K562 (cell line): ENCODE measurements at regions not wholly inside any gene's neighbourhood (a gene's known extent, or its start where the extent isn't known, plus 50 kb on each side); places are given as distances from the start of the nearest gene placed in this dataset.

Experiments
- ATAC-seq: fragments of 200-7000 bp; cut with Tn5 transposase; 3 replicates; pipeline ENCODE4 v1.9.1; 2020; ENCODE audit warnings: moderate library complexity
- BruUV-seq: library from RNA; stranded (reverse); fragments of 400-500 nt; replicated peaks from 2 replicates; lab custom pipeline; 2021; lab: Mats Ljungman, UMichigan
- CTCF ChIA-PET: fragments of 300-600 bp; formaldehyde crosslinking; extraction: SDS; loops from one replicate; lab custom pipeline; 2021; ENCODE audit warnings: low intra/inter-chr PET ratio; lab: Yijun Ruan, JAX
- POLR2A ChIA-PET: fragments of 300-600, 350-650 bp; sonication (Branson Sonifier 250); formaldehyde crosslinking; extraction: SDS; loops from one replicate; lab custom pipeline; 2021; ENCODE audit warnings: antibody characterized with exemption, inconsistent platforms; lab: Yijun Ruan, JAX
- DNase-seq, 4 experiments: peaks; one replicate each; pipeline versions ENCODE4 v3.0.0 to v3.0.0-alpha.2; 2011 to 2018; ENCODE audit warnings: low spot score in 3 of 4, mixed read lengths in 3 of 4; ENCODE audit errors: extremely low read depth in 1 of 4
- FAIRE-seq: peaks from 2 replicates; lab custom pipeline; 2011; peaks lifted over from hg19 to GRCh38; lab: Jason Lieb, UNC
- H2AFZ ChIP-seq: 2 replicates; pipeline ENCODE4 v1.6.0; 2011; ENCODE audit warnings: low read depth, low read length, control low read depth, inconsistent platforms
- H3K27ac ChIP-seq: fragments of 200-600 bp; 3 replicates; pipeline ENCODE4 v1.8.0; 2011; ENCODE audit warnings: low read depth, mild to moderate bottlenecking, control low read depth, inconsistent platforms, low read length, moderate library complexity, mixed read lengths; ENCODE audit errors: extremely low read depth
- H3K27me3 ChIP-seq, 2 experiments: fragments of 300-600 bp in 1 of 2; 2 replicates in 1 of 2; 3 replicates in 1 of 2; pipeline versions ENCODE4 v1.6.0 to v1.8.0; 2011; ENCODE audit warnings: inconsistent platforms in 2 of 2, low read length in 2 of 2, mild to moderate bottlenecking in 1 of 2, mixed read lengths in 1 of 2, moderate library complexity in 1 of 2; ENCODE audit not compliant: control insufficient read depth in 2 of 2, insufficient read depth in 2 of 2
- H3K36me3 ChIP-seq: fragments of 300-600 bp; 3 replicates; pipeline ENCODE4 v1.8.0; 2011; ENCODE audit warnings: mild to moderate bottlenecking, low read length, inconsistent platforms; ENCODE audit not compliant: control insufficient read depth, insufficient read depth
- H3K4me1 ChIP-seq, 2 experiments: fragments of 200-600 bp in 1 of 2; replicated peaks in 1 of 2; 2 replicates in 1 of 2; 3 replicates in 1 of 2; pipeline versions ENCODE4 v1.5.1 to v1.8.0; 2011; ENCODE audit warnings: inconsistent platforms in 2 of 2, low read length in 2 of 2, mild to moderate bottlenecking in 1 of 2, mixed read lengths in 1 of 2, moderate library complexity in 1 of 2; ENCODE audit not compliant: control insufficient read depth in 2 of 2, insufficient read depth in 2 of 2
- H3K4me2 ChIP-seq: 2 replicates; pipeline ENCODE4 v1.6.1; 2011; ENCODE audit warnings: low read length, control low read depth, inconsistent platforms, mixed read lengths; ENCODE audit not compliant: insufficient read depth
- H3K4me3 ChIP-seq: fragments of 200-600 bp; sonication (generic), shearing (Covaris generic); 2 replicates; pipeline ENCODE4 v1.5.1; 2016; ENCODE audit warnings: control low read depth, inconsistent platforms
- H3K79me2 ChIP-seq: fragments of 200-600 bp; 3 replicates; pipeline ENCODE4 v1.8.0; 2011; ENCODE audit warnings: low read length, inconsistent platforms; ENCODE audit not compliant: control insufficient read depth, insufficient read depth
- H3K9ac ChIP-seq, 2 experiments: 2 replicates each; pipeline versions ENCODE4 v1.6.0 to v1.6.1; 2011; ENCODE audit warnings: low read depth in 2 of 2, low read length in 2 of 2, control low read depth in 1 of 2, inconsistent platforms in 1 of 2, mild to moderate bottlenecking in 1 of 2, mixed read lengths in 1 of 2; ENCODE audit not compliant: insufficient read depth in 1 of 2
- H3K9me1 ChIP-seq: one replicate; pipeline ENCODE4 v1.6.0; 2011; ENCODE audit warnings: inconsistent platforms, mild to moderate bottlenecking, low read length, moderate library complexity; ENCODE audit not compliant: control insufficient read depth, insufficient read depth
- H3K9me3 ChIP-seq: replicated peaks from 2 replicates; pipeline ENCODE4 v1.5.1; 2011; ENCODE audit warnings: low read depth, low read length, inconsistent platforms; ENCODE audit not compliant: control insufficient read depth, insufficient read depth
- H4K20me1 ChIP-seq: replicated peaks from 2 replicates; pipeline ENCODE4 v1.6.1; 2011; ENCODE audit warnings: low read length, inconsistent platforms, mixed read lengths; ENCODE audit not compliant: control insufficient read depth, insufficient read depth
- BRD4 ChIP-seq: fragments of 200-600 bp; sonication (generic); IDR thresholded peaks from 2 replicates; pipeline ENCODE4 v1.6.1; 2017; ENCODE audit warnings: inconsistent platforms
- IRF2 ChIP-seq: sonication (generic); formaldehyde crosslinking; IDR thresholded peaks from 2 replicates; pipeline ENCODE4 v1.8.1; 2022; ENCODE audit warnings: mild to moderate bottlenecking, missing genetic modification reagents
- MAFG ChIP-seq: fragments of 450-650 bp; conservative IDR thresholded peaks from 2 replicates; pipeline ENCODE4 v1.6.1; 2016; ENCODE audit warnings: missing genetic modification characterization, missing compliant biosample characterization
- TARDBP ChIP-seq: fragments of 450-650 bp; IDR thresholded peaks from 2 replicates; pipeline ENCODE4 v1.6.1; 2016
- ZBTB1 ChIP-seq: sonication (generic); formaldehyde crosslinking; IDR thresholded peaks from 2 replicates; pipeline ENCODE4 v1.8.1; 2023; ENCODE audit warnings: missing genetic modification reagents, low read depth, mild to moderate bottlenecking, borderline replicate concordance
- ZBTB7A ChIP-seq: IDR thresholded peaks from 2 replicates; pipeline ENCODE4 v1.6.1; 2011; ENCODE audit warnings: low read depth, mild to moderate bottlenecking, low read length, moderate library complexity, borderline replicate concordance; ENCODE audit not compliant: control insufficient read depth
- ZNF134 ChIP-seq: fragments of 250-450 bp; sonication (Bioruptor Pico); conservative IDR thresholded peaks from 2 replicates; pipeline ENCODE4 v1.4.0; 2020
- ZNF217 ChIP-seq: sonication (generic); formaldehyde crosslinking; IDR thresholded peaks from 2 replicates; pipeline ENCODE4 v1.8.0; 2022; ENCODE audit warnings: mild to moderate bottlenecking, missing genetic modification reagents
- ZNF239 ChIP-seq: fragments of 250-450 bp; sonication (Bioruptor Pico); IDR thresholded peaks from 2 replicates; pipeline ENCODE4 v1.4.0; 2020; ENCODE audit warnings: mild to moderate bottlenecking
- ZNF263 ChIP-seq: sonication (generic); formaldehyde crosslinking; IDR thresholded peaks from 2 replicates; pipeline ENCODE4 v1.8.0; 2022; ENCODE audit warnings: mild to moderate bottlenecking, missing genetic modification reagents, borderline replicate concordance
- WGBS: fragments of 100-300 bp; shearing (Covaris generic); methylation state at CpG from one replicate; pipeline ENCODE4 v1.1.6; 2016; ENCODE audit warnings: low coverage, mixed read lengths; ENCODE audit not compliant: insufficient coverage; ENCODE audit errors: missing lambda C conversion rate; 5-methylcytosine and 5-hydroxymethylcytosine counted together
- in situ Hi-C: fragments of 300-500 bp; cut with MboI; formaldehyde crosslinking; loops from 4 replicates; pipeline ENCODE4 v1.15.0; 2018; ENCODE audit warnings: inconsistent platforms, mixed read lengths
- intact Hi-C: fragments of 100-400 bp; cut with micrococcal nuclease; formaldehyde crosslinking; loops from 2 replicates; pipeline ENCODE4 v1.14.2; 2022
- TF ChIP-seq, protein P1 (sequence below): conservative IDR thresholded peaks from 2 replicates; pipeline ENCODE4 v1.6.1; 2011; ENCODE audit warnings: low read depth, mild to moderate bottlenecking, low read length; ENCODE audit not compliant: control insufficient read depth
- TF ChIP-seq, protein P2 (sequence below): fragments of 250-450 bp; sonication (Bioruptor Pico); IDR thresholded peaks from 2 replicates; pipeline ENCODE4 v1.5.0; 2021

DNA sequence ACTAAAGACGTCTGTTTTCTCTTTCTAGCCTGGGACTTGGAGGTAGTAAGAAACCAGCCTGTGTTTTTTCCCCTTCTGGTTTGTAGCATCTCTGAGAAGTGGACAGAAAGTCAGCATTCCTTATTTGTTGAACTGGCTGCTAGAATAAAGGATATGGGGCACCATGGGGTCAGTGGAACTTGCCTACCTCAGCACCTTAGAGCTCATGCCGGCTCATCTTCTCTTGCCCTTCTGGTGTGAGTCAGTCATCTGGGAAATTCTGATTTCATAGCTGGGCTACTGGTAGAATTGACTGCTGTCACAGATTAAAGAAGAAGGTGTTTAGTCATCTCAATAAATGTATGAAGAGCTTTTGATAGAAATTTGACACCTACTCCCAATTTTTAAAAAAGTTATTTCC is 202.7 kb upstream of the TOPAZ1 start:
- CTCF ChIA-PET: no interaction called here
- POLR2A ChIA-PET: interaction anchor here (0.8 kb wide), 1 partner anchor 679 kb away, joined by 3 read pairs; no protein-coding TSS in a partner anchor
- Histone ChIP-seq H2AFZ (no peak overlapping the region), H3K4me1 (no peaks in the 10 kb centered on the region), H3K79me2 (no peaks in the 10 kb centered on the region), H3K4me3 (no peak overlapping the region), H4K20me1 (no peaks in the 10 kb centered on the region), H3K9me1 (no peaks in the 10 kb centered on the region), H3K36me3 (no peaks in the 10 kb centered on the region), H3K27me3 (peaks cover 0 to 23% of the 10 kb centered on the region in 2 experiments; a peak in 2 of 5 replicates), H3K9me3 (no peaks in the 10 kb centered on the region), H3K9ac (no peak overlapping the region), H3K4me2 (no peak overlapping the region), H3K27ac (no peak overlapping the region)
- no TSS peak for BruUV-seq
- ATAC-seq (no peak), FAIRE-seq (no peak), DNase-seq (no peak)
- intact Hi-C loops (no loop called here), in situ Hi-C loops (no loop called here)
- WGBS: 0% methylated on average over 2 of the region's 2 CpGs
- TF ChIP-seq ZBTB7A (no peak), IRF2 (CRISPR knock-in tag) (no peak), ZBTB1 (no peak), BRD4 (no peak)

DNA sequence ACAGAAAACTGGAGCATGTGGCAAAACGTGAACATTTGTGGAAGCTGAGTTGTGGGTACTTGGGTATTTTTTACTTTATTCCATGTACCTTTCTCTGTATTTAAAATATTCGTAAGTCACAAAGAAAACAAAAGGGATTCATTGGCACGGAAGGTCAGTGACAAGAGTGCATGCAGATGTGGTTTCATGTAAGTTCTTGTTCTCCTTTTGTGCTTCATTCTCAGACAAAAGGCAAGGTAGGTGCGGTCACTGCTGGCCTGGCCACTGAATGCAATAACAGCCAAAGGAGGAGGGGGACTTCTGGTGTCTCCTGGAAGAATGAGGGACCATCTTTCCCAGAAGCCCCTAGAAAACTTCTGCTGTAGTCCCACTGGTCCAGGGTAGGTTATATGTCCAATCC is 200.0 kb upstream of the TOPAZ1 start:
- in situ Hi-C loops (loop anchor here (10.0 kb wide), 1 partner anchor 1007 kb away; no protein-coding TSS in a partner anchor), intact Hi-C loops (no loop called here)
- Histone ChIP-seq H3K4me2 (no peak overlapping the region), H3K9me1 (no peaks in the 10 kb centered on the region), H3K36me3 (no peaks in the 10 kb centered on the region), H3K9ac (no peak overlapping the region), H4K20me1 (no peaks in the 10 kb centered on the region), H3K27ac (no peak overlapping the region), H3K27me3 (peaks cover 0 to 16% of the 10 kb centered on the region in 2 experiments; a peak in 2 of 5 replicates), H3K9me3 (no peaks in the 10 kb centered on the region), H3K4me1 (no peaks in the 10 kb centered on the region), H3K4me3 (no peak overlapping the region), H2AFZ (no peak overlapping the region), H3K79me2 (no peaks in the 10 kb centered on the region)
- no peak for ATAC-seq
- no TSS peak for BruUV-seq
- DNase-seq: no peak
- WGBS: 2% methylated on average over 4 of the region's 4 CpGs
- CTCF ChIA-PET: no interaction called here
- FAIRE-seq: no peak
- POLR2A ChIA-PET: interaction anchor here (0.6 kb wide), 1 partner anchor 783 kb away, joined by 3 read pairs; no protein-coding TSS in a partner anchor
- TF ChIP-seq, protein P1, sequence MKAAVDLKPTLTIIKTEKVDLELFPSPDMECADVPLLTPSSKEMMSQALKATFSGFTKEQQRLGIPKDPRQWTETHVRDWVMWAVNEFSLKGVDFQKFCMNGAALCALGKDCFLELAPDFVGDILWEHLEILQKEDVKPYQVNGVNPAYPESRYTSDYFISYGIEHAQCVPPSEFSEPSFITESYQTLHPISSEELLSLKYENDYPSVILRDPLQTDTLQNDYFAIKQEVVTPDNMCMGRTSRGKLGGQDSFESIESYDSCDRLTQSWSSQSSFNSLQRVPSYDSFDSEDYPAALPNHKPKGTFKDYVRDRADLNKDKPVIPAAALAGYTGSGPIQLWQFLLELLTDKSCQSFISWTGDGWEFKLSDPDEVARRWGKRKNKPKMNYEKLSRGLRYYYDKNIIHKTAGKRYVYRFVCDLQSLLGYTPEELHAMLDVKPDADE: no peak
- TF ChIP-seq, protein P2, sequence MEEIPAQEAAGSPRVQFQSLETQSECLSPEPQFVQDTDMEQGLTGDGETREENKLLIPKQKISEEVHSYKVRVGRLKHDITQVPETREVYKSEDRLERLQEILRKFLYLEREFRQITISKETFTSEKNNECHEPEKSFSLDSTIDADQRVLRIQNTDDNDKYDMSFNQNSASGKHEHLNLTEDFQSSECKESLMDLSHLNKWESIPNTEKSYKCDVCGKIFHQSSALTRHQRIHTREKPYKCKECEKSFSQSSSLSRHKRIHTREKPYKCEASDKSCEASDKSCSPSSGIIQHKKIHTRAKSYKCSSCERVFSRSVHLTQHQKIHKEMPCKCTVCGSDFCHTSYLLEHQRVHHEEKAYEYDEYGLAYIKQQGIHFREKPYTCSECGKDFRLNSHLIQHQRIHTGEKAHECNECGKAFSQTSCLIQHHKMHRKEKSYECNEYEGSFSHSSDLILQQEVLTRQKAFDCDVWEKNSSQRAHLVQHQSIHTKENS (CRISPR knock-in tag): no peak
- TF ChIP-seq ZNF134 (CRISPR knock-in tag) (no peak), MAFG (no peak), TARDBP (no peak), ZNF217 (CRISPR knock-in tag) (no peak), ZNF263 (CRISPR knock-in tag) (no peak), ZNF239 (CRISPR knock-in tag) (no peak)
